WERI-Rb-1 (cell line): ENCODE measurements at regions not wholly inside any gene's neighbourhood (a gene's known extent, or its start where the extent isn't known, plus 50 kb on each side); places are given as distances from the start of the nearest gene placed in this dataset.

ENCODE experiments used
- DNase-seq: peaks from one replicate; pipeline ENCODE4 v3.0.0-alpha.2; 2020
- H3K27ac ChIP-seq: fragments of 250-450 bp; sonication (Bioruptor Pico); 2 replicates; pipeline ENCODE4 v1.5.1; 2020; ENCODE audit warnings: mild to moderate bottlenecking, moderate library complexity
- H3K27me3 ChIP-seq: fragments of 250-450 bp; sonication (Bioruptor Pico); 2 replicates; pipeline ENCODE4 v1.5.1; 2021; ENCODE audit warnings: mild to moderate bottlenecking, low read depth, moderate library complexity; ENCODE audit not compliant: insufficient read depth, severe bottlenecking
- H3K36me3 ChIP-seq: fragments of 250-450 bp; sonication (Bioruptor Pico); 2 replicates; pipeline ENCODE4 v1.5.1; 2020; ENCODE audit warnings: mild to moderate bottlenecking, moderate library complexity
- H3K4me3 ChIP-seq: 2 replicates; pipeline ENCODE4 v1.5.1; 2011; ENCODE audit warnings: low read depth, mild to moderate bottlenecking, control low read depth, low read length
- H3K9me3 ChIP-seq: fragments of 250-450 bp; sonication (Bioruptor Pico); 2 replicates; pipeline ENCODE4 v1.5.1; 2021; ENCODE audit warnings: mild to moderate bottlenecking, moderate library complexity; ENCODE audit not compliant: severe bottlenecking
- CTCF ChIP-seq: IDR thresholded peaks from 2 replicates; pipeline ENCODE4 v1.5.1; 2011; ENCODE audit warnings: low read depth, mild to moderate bottlenecking, control low read depth, inconsistent platforms, low read length

- Histone ChIP-seq H3K36me3 (no peaks in the 10 kb centered on the region), H3K9me3 (no peaks in the 10 kb centered on the region), H3K4me3 (no peak overlapping the region), H3K27me3 (no peaks in the 10 kb centered on the region), H3K27ac (no peak overlapping the region)
- TF ChIP-seq CTCF: no peak
- DNase-seq: no peak
Measured at GRCh38 chr10:2958659-2959058, 108.7 kb upstream of the PFKP start.

- DNase-seq: no peak
Measured at GRCh38 chr10:2957785-2958184, 109.6 kb upstream of the PFKP start.

GRCh38 chr10:2955064-2955463, 112.3 kb upstream of the PFKP start:
- DNase-seq: no peak
- Histone ChIP-seq H3K4me3 (no peak overlapping the region), H3K9me3 (no peaks in the 10 kb centered on the region), H3K36me3 (no peaks in the 10 kb centered on the region), H3K27me3 (no peaks in the 10 kb centered on the region), H3K27ac (no peak overlapping the region)
- TF ChIP-seq CTCF: no peak

More at GRCh38 chr10:2957785-2958184, 109.6 kb upstream of the PFKP start:
- H3K4me3 ChIP-seq: no peak overlapping the region
- H3K9me3 ChIP-seq: no peaks in the 10 kb centered on the region
- H3K36me3 ChIP-seq: no peaks in the 10 kb centered on the region
- no peaks in the 10 kb centered on the region for H3K27me3 ChIP-seq
- H3K27ac ChIP-seq: no peak overlapping the region
- TF ChIP-seq CTCF: no peak

- Histone ChIP-seq H3K9me3 (no peaks in the 10 kb centered on the region), H3K27me3 (no peaks in the 10 kb centered on the region), H3K27ac (no peak overlapping the region), H3K36me3 (no peaks in the 10 kb centered on the region), H3K4me3 (no peak overlapping the region)
- no peak for TF ChIP-seq CTCF
- no peak for DNase-seq
Measured at GRCh38 chr10:2953495-2953894, 113.9 kb upstream of the PFKP start.

- Histone ChIP-seq H3K36me3 (no peaks in the 10 kb centered on the region), H3K9me3 (no peaks in the 10 kb centered on the region), H3K4me3 (no peak overlapping the region), H3K27ac (no peak overlapping the region), H3K27me3 (no peaks in the 10 kb centered on the region)
- TF ChIP-seq CTCF: no peak
- DNase-seq: no peak
Measured at GRCh38 chr10:2951235-2951835, 116.0 kb upstream of the PFKP start.

GRCh38 chr10:2950546-2950945, 116.8 kb upstream of the PFKP start:
- DNase-seq: no peak
- no peak overlapping the region for H3K27ac ChIP-seq
- no peaks in the 10 kb centered on the region for H3K9me3 ChIP-seq
- H3K4me3 ChIP-seq: no peak overlapping the region
- no peak for TF ChIP-seq CTCF
- H3K27me3 ChIP-seq: no peaks in the 10 kb centered on the region
- no peaks in the 10 kb centered on the region for H3K36me3 ChIP-seq
